GM19099 (cell line): ENCODE measurements at regions not wholly inside any gene's neighbourhood (a gene's known extent, or its start where the extent isn't known, plus 50 kb on each side); places are given as distances from the start of the nearest gene placed in this dataset.

Experiments used
- POLR2A ChIP-seq: IDR thresholded peaks from 3 replicates; pipeline ENCODE4 v1.6.1; 2011; ENCODE audit warnings: low read depth; ENCODE audit not compliant: insufficient read length; ENCODE audit errors: extremely low read depth

DNA sequence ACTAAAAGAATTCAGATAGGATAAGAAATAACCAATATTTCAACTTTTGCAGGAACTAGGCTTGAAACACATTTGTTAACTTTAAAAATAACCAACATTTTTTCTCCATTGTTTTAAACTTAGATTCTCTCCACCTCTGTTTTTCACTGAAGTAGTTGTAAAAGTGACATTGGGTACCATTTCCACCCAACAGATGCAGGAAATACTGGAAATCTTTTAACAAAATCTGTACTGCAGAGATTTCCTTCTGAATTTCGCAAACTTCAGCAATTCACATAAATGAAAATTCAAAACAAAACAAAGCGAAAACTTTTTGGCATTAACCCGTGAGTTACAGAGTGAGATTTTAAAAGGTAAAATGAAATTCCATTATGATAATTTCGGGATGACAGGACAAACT, 731.7 kb downstream of the RFPL4B start:
- no peak for TF ChIP-seq POLR2A

DNA sequence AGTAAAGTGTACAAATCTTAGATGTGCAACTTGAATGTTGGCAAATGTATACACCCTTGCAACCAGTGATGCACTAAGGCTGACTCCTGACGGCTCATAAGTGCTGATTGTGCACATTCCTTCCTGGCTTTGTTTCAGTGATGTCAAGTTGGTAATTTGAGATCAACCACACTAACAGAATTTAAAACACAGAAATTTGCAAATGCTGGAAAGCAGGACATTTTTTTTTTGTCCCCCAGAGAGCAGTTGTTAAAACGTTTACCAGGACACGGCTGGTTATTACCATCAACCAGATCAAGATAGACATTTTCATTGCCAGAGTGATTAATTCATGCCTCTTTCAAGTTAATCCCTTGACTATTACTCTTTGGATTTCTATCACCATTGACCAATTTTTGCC, 735.6 kb downstream of the RFPL4B start:
- TF ChIP-seq POLR2A = no peak

DNA sequence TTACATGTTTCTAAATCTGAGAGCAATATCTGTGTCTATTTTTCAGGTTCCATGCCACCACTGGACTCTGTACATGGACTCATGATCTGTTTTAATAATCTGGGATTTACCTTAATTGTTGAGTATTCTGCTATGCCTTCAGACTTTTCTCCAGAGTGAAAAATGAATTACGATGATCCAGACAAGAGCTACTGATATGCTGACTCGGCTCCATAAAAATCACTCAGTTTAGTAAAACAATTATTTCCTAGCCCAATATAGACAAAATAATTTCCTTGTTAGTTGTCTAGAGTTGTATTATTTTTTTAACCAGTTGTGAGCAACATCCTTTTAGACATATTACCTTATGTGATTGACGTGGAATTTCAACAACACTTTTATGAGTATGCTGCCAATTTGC, 736.8 kb downstream of the RFPL4B start:
- TF ChIP-seq POLR2A = no peak

DNA sequence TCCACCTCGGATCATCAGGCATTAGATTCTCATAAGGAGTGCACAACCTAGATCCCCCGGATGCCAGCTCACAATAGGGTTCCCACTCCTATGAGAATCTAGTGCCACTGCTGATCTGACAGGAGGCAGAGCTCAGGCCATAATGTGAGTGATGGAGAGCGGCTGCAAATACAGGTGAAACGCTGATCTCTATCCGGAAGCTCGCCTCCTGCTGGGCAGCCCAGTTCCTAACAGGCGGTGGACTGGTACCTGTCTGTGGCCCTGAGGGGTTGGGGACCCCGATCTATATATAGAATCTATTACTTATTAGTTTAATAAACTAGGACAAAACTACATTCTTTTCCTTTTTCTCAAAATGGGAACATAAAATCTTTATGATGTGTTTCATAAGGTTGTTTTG, 741.9 kb downstream of the RFPL4B start:
- no peak for TF ChIP-seq POLR2A

DNA sequence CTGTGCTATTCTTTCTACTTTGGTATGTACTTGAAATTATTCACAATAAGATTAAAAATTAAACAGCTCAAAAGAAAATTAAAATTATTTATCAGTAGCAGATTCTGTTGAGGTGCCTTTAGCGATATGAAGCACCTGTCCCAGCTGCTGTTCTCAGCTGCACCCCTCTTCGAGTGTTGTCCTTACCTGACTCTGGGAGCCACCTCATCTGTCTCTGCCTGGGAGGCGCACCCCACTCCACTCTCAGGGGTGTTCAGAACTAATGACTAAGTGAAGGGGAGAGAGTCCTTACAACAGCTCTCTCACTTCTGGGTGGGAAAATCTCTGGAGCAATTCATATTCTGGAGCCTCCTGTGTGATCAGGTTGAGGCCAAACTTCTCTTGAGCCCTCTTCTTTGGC, 745.7 kb downstream of the RFPL4B start:
- no peak for TF ChIP-seq POLR2A

DNA sequence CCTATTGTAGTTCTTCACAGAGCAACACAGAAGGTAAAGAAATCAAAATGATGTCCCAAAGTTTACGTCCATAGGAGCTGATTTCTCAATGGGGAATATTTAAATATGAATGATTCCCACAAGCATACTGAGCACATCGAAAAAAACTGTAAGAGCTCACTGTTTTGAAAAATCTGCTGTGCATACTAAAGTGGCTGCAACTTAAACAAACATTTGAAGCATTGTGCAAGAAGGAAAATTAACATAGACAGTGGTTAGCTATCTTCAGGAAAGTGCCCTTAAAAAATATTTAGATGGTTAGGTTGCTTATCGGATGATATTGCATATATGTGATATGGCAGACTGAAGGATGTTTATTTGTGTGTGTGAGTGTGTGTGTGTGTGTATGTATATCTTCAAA, 747.6 kb downstream of the RFPL4B start:
- TF ChIP-seq POLR2A = no peak

DNA sequence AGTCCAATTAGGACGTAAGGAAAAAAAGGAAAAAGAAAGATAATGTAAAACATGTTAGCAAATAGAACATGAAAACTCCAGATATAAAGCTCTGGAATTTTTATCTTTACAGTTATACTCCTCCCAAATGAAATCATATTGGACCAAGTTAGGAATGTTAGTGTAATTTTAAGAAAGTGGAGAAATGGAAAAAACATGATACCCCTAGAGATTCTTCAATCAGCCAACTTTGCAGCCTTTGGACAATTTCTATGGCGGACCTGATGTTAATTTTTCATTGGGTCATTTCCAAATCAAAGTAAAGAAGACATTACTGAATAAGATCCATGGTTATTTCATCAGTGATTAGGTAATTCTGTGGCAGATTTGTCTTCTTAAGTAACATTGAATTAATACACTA, 748.7 kb downstream of the RFPL4B start:
- TF ChIP-seq POLR2A = no peak

DNA sequence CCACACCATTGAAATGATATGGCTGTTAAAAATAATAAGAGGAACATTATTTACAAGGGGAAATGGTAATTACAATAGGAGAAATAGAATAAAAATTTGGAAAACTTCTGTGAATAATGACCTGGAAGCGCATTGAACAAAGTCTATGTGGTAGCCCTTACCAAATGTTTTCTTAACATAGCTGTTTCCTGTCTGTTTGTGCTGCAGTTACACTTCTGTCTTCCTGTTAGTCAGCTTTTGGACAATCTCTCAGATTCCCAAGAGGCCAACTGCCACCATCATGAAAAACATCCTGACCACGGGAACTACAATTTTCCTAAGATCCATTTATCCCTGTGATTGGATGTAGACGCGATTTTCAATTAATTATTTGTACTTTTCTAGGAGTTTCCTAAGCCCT, 754.4 kb upstream of the MARCKS start:
- no peak for TF ChIP-seq POLR2A

DNA sequence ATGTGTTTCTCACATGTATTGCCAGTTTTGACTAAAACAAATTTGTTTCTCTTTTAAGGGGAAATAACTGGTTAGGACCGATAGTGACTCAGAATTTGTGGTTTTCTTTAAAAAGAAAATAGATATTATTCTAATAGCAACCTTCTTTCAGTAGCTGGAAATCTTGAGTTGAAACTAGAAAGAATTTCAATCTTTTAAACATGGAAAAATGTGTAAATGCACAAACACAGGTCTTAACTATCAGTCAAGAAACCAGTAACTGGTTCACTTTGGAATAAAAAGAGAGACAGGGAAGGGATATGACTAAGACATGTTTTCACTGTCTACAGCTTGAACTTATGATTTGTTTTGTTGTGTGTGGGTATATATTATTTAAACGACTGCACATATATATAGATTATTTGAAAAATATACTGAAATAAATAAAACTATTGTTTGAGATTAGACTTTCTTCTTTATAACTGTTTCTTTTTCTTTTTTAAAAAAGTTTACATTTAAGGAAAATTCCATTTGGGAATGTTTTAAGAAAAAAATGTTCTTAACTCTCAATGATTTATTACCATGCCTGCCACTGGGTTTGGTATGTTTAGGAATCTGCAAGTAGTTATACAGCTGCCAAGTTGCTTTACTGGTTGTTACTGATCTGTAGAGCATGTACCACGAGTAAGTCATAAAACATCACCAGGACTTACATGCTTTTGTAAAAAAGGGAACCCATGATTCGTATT, 753.3 kb upstream of the MARCKS start:
- TF ChIP-seq POLR2A = no peak

DNA sequence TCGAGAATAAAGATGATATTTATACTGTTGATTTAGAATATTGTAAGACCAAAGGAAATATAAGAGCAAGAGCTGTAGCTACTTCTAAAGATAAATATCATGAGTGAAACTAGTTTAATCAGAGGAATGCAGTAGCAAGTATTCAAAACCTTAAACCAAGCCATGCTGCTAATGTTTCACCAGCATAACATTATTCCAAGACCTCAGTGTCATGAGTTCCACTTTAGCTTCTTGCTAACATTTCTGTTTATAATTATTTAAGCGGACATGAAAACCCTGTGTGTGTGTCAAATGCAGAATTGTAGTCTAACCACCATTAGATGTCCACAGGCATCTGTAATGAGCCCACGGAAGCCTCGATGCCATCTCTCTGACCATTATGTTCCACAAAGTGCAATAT, 752.6 kb upstream of the MARCKS start:
- TF ChIP-seq POLR2A = no peak

DNA sequence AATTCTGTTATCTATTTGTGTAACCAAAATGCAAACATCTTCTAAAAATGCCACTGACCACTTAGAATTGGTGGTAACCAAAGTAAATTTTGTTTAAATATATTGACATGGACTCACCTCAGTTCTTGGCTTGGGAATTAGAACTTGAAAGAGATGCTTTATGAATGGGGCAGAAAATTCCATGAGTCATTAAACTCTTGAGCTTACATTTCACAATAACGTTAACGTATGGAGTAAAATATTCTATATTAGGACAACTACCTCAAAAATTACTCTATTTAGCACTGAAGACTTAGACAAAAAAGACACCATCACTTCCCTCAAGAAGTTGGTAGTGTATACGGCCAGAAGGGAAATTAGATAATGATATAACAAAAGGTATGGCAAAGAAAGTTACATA, 752.2 kb upstream of the MARCKS start:
- no peak for TF ChIP-seq POLR2A

DNA sequence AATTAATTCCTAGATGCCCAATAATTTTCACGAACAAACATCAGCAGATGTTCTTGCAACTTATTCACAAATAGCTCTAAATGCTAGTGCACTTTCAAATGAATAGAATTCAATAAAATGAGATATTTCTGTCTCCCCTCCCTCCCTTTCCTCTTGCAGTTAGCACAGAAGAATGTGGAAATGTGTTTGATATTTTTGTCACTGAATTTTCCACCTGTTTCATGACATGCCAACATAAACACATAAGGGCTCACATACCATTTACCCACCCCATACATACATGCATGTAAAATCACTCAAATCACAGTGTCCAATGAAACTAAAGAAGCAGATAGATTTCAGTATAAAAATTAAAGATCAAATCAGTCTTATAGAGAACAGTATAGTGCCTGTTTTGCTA, 746.9 kb upstream of the MARCKS start:
- no peak for TF ChIP-seq POLR2A

DNA sequence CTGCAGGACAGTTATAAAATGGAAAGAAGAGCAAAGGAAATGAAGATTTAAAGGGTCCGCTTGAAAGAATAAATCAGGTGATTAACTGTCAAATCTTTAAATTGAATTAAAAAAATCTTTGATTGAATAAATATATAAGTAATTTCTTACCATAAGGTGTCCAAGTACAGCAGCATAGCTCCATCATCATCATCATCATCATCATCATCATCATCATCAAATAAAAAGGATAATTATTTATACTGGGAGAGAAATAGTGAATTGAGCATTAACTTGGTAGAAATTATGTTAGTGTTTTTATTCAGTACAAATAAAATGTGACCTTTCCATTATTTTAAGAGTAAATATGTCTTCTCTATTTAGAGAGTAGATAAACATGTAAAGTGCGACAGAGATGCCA, 745.6 kb upstream of the MARCKS start:
- no peak for TF ChIP-seq POLR2A

DNA sequence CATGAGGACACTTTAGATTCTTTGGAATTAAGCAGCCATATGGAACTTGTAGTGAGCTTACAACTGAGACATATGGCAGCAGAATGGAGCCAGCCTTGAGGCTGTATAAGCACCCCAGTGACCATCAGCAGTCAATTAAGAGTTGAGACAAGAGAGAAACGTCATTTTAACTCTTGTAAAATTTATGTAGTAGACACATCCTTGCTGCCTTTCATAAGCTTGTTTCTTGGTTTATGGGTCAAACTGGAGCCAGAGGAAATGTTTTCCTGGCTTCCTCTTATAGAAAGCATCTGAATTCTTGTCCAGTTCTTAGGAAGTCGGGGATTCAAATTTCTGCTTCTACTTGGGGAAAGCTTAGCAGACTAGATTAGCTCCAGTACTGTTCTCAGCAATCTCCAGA, 745.1 kb upstream of the MARCKS start:
- no peak for TF ChIP-seq POLR2A

DNA sequence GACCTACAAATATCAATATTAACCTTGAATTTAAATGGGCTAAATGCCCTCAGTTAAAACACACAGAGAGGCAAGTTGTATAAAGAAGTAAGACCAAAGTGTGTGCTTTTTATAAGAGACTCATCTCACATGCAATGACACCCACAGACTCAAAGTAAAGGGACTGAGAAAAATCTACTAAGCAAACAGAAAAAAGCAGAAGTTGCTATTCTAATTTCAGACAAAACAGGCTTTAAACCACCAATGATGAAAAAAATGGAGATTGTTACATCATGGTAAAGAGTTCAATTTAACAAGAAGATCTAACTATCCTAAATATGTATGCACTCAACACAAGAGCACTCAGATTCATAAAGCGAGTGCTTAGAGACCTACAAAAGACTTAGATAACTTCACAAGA, 741.9 kb upstream of the MARCKS start:
- no peak for TF ChIP-seq POLR2A

DNA sequence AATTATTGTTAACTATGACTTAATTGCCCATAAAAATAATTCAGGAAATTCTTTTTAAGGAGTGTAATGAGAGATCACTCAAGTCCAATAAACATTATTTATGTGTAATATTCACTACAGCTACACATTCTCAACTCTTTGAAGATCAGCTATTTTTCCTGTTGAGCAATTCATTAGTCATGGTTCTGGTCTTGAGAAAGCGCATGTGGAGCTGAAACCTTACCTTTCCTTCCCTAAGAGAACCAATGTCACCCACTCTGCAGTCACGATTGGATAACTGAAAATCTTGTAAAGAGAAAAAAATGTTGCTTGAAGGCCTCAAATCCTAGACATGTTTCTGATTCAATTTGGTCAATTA, 736.9 kb upstream of the MARCKS start:
- TF ChIP-seq POLR2A = no peak

DNA sequence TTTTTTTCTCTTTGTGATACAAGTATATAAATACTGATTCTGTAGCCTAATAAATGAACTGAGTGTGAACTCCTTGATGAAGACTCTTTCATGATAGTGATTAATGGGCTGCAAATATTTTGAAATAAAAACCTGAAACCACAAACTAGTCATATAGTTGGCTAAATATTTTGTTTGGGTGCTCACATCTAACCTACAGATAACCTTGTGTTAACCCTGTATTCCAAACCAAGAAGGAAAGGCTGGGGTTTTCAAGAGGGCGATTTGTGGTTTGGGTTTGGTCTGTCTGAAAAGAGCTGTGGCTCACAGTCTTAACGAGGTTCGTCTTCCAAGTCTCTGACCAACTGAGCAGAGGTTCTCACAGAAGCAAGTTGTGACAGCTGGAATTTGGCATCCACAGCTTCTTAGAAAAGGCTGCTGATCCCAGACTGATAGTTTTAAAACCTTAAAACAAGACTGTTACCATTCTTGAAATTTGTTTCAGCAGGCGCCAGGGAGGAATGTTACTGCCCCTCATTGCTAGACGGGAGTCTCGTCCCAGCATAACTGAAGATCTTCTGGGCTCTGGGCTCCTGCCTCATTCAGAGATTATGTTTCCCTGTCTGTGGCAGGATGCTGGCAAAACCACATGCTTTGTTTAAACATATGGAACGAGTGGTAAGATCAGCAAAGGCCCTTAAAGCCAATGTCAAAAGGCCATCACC, 736.4 kb upstream of the MARCKS start:
- no peak for TF ChIP-seq POLR2A
